Left ventricle myocardium inferior (tissue), 1 donor: ENCODE measurements at regions not wholly inside any gene's neighbourhood (a gene's known extent, or its start where the extent isn't known, plus 50 kb on each side); places are given as distances from the start of the nearest gene placed in this dataset.

Experiments used
- DNase-seq: peaks from one replicate; pipeline ENCODE4 v3.0.0-alpha.2; 2020
- H3K27ac ChIP-seq: fragments of 200-600 bp; replicated peaks from 2 replicates; pipeline ENCODE4 v1.8.0; 2021
- H3K27me3 ChIP-seq: fragments of 200-600 bp; 2 replicates; pipeline ENCODE4 v1.8.0; 2021; ENCODE audit warnings: low read depth
- H3K36me3 ChIP-seq: fragments of 200-600 bp; 2 replicates; pipeline ENCODE4 v1.8.0; 2021
- H3K4me1 ChIP-seq: fragments of 200-600 bp; 2 replicates; pipeline ENCODE4 v1.8.0; 2021
- H3K4me3 ChIP-seq: fragments of 200-600 bp; 2 replicates; pipeline ENCODE4 v1.8.0; 2021; ENCODE audit warnings: mild to moderate bottlenecking, moderate library complexity
- H3K9me3 ChIP-seq: fragments of 200-600 bp; replicated peaks from 2 replicates; pipeline ENCODE4 v1.8.0; 2021
- CTCF ChIP-seq: fragments of 200-600 bp; IDR thresholded peaks from 2 replicates; pipeline ENCODE4 v1.8.0; 2021; ENCODE audit warnings: antibody characterized with exemption, mild to moderate bottlenecking, borderline replicate concordance
- intact Hi-C: fragments of 100-400 bp; cut with micrococcal nuclease; formaldehyde crosslinking; loops from one replicate; pipeline ENCODE4 v1.11.0; 2022
- donor health status: DM: no; HTN: yes; CAD: no; lungs with severe emphysema.

- no peaks in the 10 kb centered on the region for H3K4me1 ChIP-seq
- H3K9me3 ChIP-seq: no peaks in the 10 kb centered on the region
- H3K4me3 ChIP-seq: no peak overlapping the region
- no peaks in the 10 kb centered on the region for H3K36me3 ChIP-seq
- no peak for TF ChIP-seq CTCF
- H3K27me3 ChIP-seq: no peaks in the 10 kb centered on the region
- no peak overlapping the region for H3K27ac ChIP-seq
- intact Hi-C loops: no loop called here
- DNase-seq: no peak
Observed at GRCh38 chr7:79713276-79713675, 259.8 kb upstream of the MAGI2 start.

GRCh38 chr7:79711660-79712059, 258.2 kb upstream of the MAGI2 start:
- H3K36me3 ChIP-seq: no peaks in the 10 kb centered on the region
- intact Hi-C loops: no loop called here

GRCh38 chr7:79709574-79710409, 256.3 kb upstream of the MAGI2 start:
- no peak for DNase-seq
- H3K36me3 ChIP-seq: no peaks in the 10 kb centered on the region
- TF ChIP-seq CTCF: no peak
- no peaks in the 10 kb centered on the region for H3K27me3 ChIP-seq
- no peak overlapping the region for H3K27ac ChIP-seq
- H3K9me3 ChIP-seq: no peaks in the 10 kb centered on the region
- intact Hi-C loops: no loop called here
- no peaks in the 10 kb centered on the region for H3K4me1 ChIP-seq
- H3K4me3 ChIP-seq: no peak overlapping the region

More at GRCh38 chr7:79711660-79712059, 258.2 kb upstream of the MAGI2 start:
- no peak for DNase-seq
- no peaks in the 10 kb centered on the region for H3K9me3 ChIP-seq
- TF ChIP-seq CTCF: no peak
- H3K27me3 ChIP-seq: no peaks in the 10 kb centered on the region
- H3K4me1 ChIP-seq: no peaks in the 10 kb centered on the region
- no peak overlapping the region for H3K27ac ChIP-seq
- H3K4me3 ChIP-seq: no peak overlapping the region

- Histone ChIP-seq H3K4me3 (no peak overlapping the region), H3K27me3 (no peaks in the 10 kb centered on the region), H3K36me3 (no peaks in the 10 kb centered on the region), H3K4me1 (no peaks in the 10 kb centered on the region), H3K27ac (no peak overlapping the region), H3K9me3 (no peaks in the 10 kb centered on the region)
- intact Hi-C loops: no loop called here
- no peak for TF ChIP-seq CTCF
- DNase-seq: no peak
Observed at GRCh38 chr7:79702116-79702515, 248.6 kb upstream of the MAGI2 start.

- Histone ChIP-seq H3K27ac (no peak overlapping the region), H3K27me3 (no peaks in the 10 kb centered on the region), H3K9me3 (no peaks in the 10 kb centered on the region), H3K4me1 (no peaks in the 10 kb centered on the region), H3K36me3 (no peaks in the 10 kb centered on the region), H3K4me3 (no peak overlapping the region)
- TF ChIP-seq CTCF: no peak
- DNase-seq: no peak
- intact Hi-C loops: no loop called here
Observed at GRCh38 chr7:79692015-79692414, 238.5 kb upstream of the MAGI2 start.
